GM18870 (cell line): ENCODE measurements at regions not wholly inside any gene's neighbourhood (a gene's known extent, or its start where the extent isn't known, plus 50 kb on each side); places are given as distances from the start of the nearest gene placed in this dataset.
"Not testable (repeated sequence)": the region's sequence is repeated elsewhere in the genome, so short reads cannot be mapped to it uniquely, and the experiment has no call there.

Experiments
- ATAC-seq: cut with Tn5 transposase; IDR thresholded peaks from one replicate; pipeline ENCODE4 v1.9.1; 2021; ENCODE audit warnings: moderate library complexity; ENCODE audit not compliant: unreplicated experiment

- no peak for ATAC-seq
These were observed 750.2 kb upstream of the SLITRK5 start for GRCh38 chr13:86920961-86921360.

- ATAC-seq: no peak
These were observed 748.2 kb upstream of the SLITRK5 start for GRCh38 chr13:86922936-86923335.

- not testable (repeated sequence) for ATAC-seq
These were observed 744.3 kb upstream of the SLITRK5 start for GRCh38 chr13:86926916-86927315.

GRCh38 chr13:86932776-86933334 is 738.3 kb upstream of the SLITRK5 start:
- no peak for ATAC-seq

- ATAC-seq: no peak
These were observed 737.5 kb upstream of the SLITRK5 start for GRCh38 chr13:86933676-86934075.

GRCh38 chr13:86937316-86937715 is 733.9 kb upstream of the SLITRK5 start:
- no peak for ATAC-seq

- no peak for ATAC-seq
These were observed 725.6 kb upstream of the SLITRK5 start for GRCh38 chr13:86945584-86945983.

GRCh38 chr13:86946734-86947133 is 724.4 kb upstream of the SLITRK5 start:
- no peak for ATAC-seq

- ATAC-seq: no peak
These were observed 716.8 kb upstream of the SLITRK5 start for GRCh38 chr13:86954341-86954740.

GRCh38 chr13:86960876-86961275 is 710.3 kb upstream of the SLITRK5 start:
- no peak for ATAC-seq

- ATAC-seq: no peak
These were observed 696.7 kb upstream of the SLITRK5 start for GRCh38 chr13:86974251-86974994.

GRCh38 chr13:86974995-86975328 is 696.2 kb upstream of the SLITRK5 start:
- ATAC-seq: no peak

GRCh38 chr13:86976521-86977324 is 694.4 kb upstream of the SLITRK5 start:
- no peak for ATAC-seq

- no peak for ATAC-seq
These were observed 684.7 kb upstream of the SLITRK5 start for GRCh38 chr13:86986448-86986847.

- ATAC-seq: no peak
These were observed 678.9 kb upstream of the SLITRK5 start for GRCh38 chr13:86992251-86992650.

GRCh38 chr13:87003265-87003664 is 667.9 kb upstream of the SLITRK5 start:
- no peak for ATAC-seq

- ATAC-seq: no peak
These were observed 665.7 kb upstream of the SLITRK5 start for GRCh38 chr13:87005511-87005910.

GRCh38 chr13:87035526-87035925 is 635.6 kb upstream of the SLITRK5 start:
- no peak for ATAC-seq

- ATAC-seq: no peak
These were observed 628.2 kb upstream of the SLITRK5 start for GRCh38 chr13:87042946-87043345.

- no peak for ATAC-seq
These were observed 618.4 kb upstream of the SLITRK5 start for GRCh38 chr13:87052731-87053130.

GRCh38 chr13:87057807-87058520 is 613.2 kb upstream of the SLITRK5 start:
- no peak for ATAC-seq
